ENCODE measurements at regions not wholly inside any gene's neighbourhood (a gene's known extent, or its start where the extent isn't known, plus 50 kb on each side); places are given as distances from the start of the nearest gene placed in this dataset.

- H3K36me3 ChIP-seq (replicated peaks in 1 of 2), result no peaks in the 10 kb centered on the region
- intact Hi-C loops (cut with DNase I), result no loop called here
- no peak for DNase-seq
- H3K27me3 ChIP-seq, result no peaks in the 10 kb centered on the region
- no peaks in the 10 kb centered on the region for H3K4me1 ChIP-seq (replicated peaks in 1 of 2)
- TF ChIP-seq POLR2A (IDR thresholded peaks at IDR 0.05), result no peak
- no peak for TF ChIP-seq CTCF (IDR thresholded peaks at IDR 0.05)
- 57 to 73% (median 61%) methylated on average over 4 to 5 of the region's 5 CpGs for WGBS, 4 donors
- no peak overlapping the region for H3K4me3 ChIP-seq
- no peaks in the 10 kb centered on the region for H3K9me3 ChIP-seq (replicated peaks in 1 of 3)
- no peak overlapping the region for H3K27ac ChIP-seq
Observed at GRCh38 chr17:33517746-33518145, 224.7 kb upstream of the ASIC2 start.

GRCh38 chr17:33519692-33520091 is 226.6 kb upstream of the ASIC2 start:
- no peak overlapping the region for H3K27ac ChIP-seq
- H3K9me3 ChIP-seq (replicated peaks in 1 of 3), result no peaks in the 10 kb centered on the region
- H3K27me3 ChIP-seq, result no peaks in the 10 kb centered on the region
- intact Hi-C loops (cut with DNase I), result no loop called here
- no peak overlapping the region for H3K4me3 ChIP-seq
- H3K4me1 ChIP-seq (replicated peaks in 1 of 2), result no peaks in the 10 kb centered on the region
- 48 to 61% (median 50%) methylated on average over 3 to 4 of the region's 4 CpGs for WGBS, 4 donors
- no peaks in the 10 kb centered on the region for H3K36me3 ChIP-seq (replicated peaks in 1 of 2)
- TF ChIP-seq POLR2A (IDR thresholded peaks at IDR 0.05) (no peak), CTCF (IDR thresholded peaks at IDR 0.05) (no peak)
- no peak for DNase-seq

- peak in 6 of 7 donors; percentile 36 to 83 (median 53) for DNase-seq
- WGBS, 4 donors, result 44 to 61% (median 51%) methylated on average over 11 to 13 of the region's 13 CpGs
Observed at GRCh38 chr17:33520426-33521330, 227.6 kb upstream of the ASIC2 start.

GRCh38 chr17:33521784-33522183 is 228.7 kb upstream of the ASIC2 start:
- peak in 5 of 7 donors; percentile 12 to 60 (median 24) for DNase-seq
- Histone ChIP-seq H3K27me3 (no peaks in the 10 kb centered on the region), H3K36me3 (replicated peaks in 1 of 2) (no peaks in the 10 kb centered on the region), H3K4me3 (no peak overlapping the region), H3K27ac (no peak overlapping the region), H3K4me1 (replicated peaks in 1 of 2) (no peaks in the 10 kb centered on the region), H3K9me3 (replicated peaks in 1 of 3) (no peaks in the 10 kb centered on the region)
- intact Hi-C loops (cut with DNase I), result no loop called here
- 44 to 83% (median 62%) methylated on average over 2 to 5 of the region's 5 CpGs for WGBS, 4 donors
- TF ChIP-seq CTCF (IDR thresholded peaks at IDR 0.05), result peak in 5 of 6 experiments; percentile 14 to 48 (median 27)
- TF ChIP-seq POLR2A (IDR thresholded peaks at IDR 0.05), result no peak

More at GRCh38 chr17:33520426-33521330, 227.6 kb upstream of the ASIC2 start:
- Histone ChIP-seq H3K27me3 (no peaks in the 10 kb centered on the region), H3K9me3 (replicated peaks in 1 of 3) (no peaks in the 10 kb centered on the region), H3K36me3 (replicated peaks in 1 of 2) (no peaks in the 10 kb centered on the region), H3K4me3 (no peak overlapping the region), H3K27ac (no peak overlapping the region), H3K4me1 (replicated peaks in 1 of 2) (no peaks in the 10 kb centered on the region)
- TF ChIP-seq CTCF (IDR thresholded peaks at IDR 0.05) (peak; percentile 34 to 70 (median 57)), POLR2A (IDR thresholded peaks at IDR 0.05) (no peak)
- intact Hi-C loops (cut with DNase I), result no loop called here
